LNCAP (cell line): ENCODE measurements at regions not wholly inside any gene's neighbourhood (a gene's known extent, or its start where the extent isn't known, plus 50 kb on each side); places are given as distances from the start of the nearest gene placed in this dataset.

Experiments used
- CTCF ChIP-seq: fragments of 450-650 bp; IDR thresholded peaks from 2 replicates; pipeline ENCODE4 v1.5.1; 2017; ENCODE audit warnings: mild to moderate bottlenecking

- no peak for TF ChIP-seq CTCF
These were observed 775.7 kb upstream of the SPRY2 start for GRCh38 chr13:81116461-81117282.

- no peak for TF ChIP-seq CTCF
These were observed 768.1 kb upstream of the SPRY2 start for GRCh38 chr13:81109026-81109425.

- no peak for TF ChIP-seq CTCF
These were observed 765.4 kb upstream of the SPRY2 start for GRCh38 chr13:81106348-81106747.

DNA sequence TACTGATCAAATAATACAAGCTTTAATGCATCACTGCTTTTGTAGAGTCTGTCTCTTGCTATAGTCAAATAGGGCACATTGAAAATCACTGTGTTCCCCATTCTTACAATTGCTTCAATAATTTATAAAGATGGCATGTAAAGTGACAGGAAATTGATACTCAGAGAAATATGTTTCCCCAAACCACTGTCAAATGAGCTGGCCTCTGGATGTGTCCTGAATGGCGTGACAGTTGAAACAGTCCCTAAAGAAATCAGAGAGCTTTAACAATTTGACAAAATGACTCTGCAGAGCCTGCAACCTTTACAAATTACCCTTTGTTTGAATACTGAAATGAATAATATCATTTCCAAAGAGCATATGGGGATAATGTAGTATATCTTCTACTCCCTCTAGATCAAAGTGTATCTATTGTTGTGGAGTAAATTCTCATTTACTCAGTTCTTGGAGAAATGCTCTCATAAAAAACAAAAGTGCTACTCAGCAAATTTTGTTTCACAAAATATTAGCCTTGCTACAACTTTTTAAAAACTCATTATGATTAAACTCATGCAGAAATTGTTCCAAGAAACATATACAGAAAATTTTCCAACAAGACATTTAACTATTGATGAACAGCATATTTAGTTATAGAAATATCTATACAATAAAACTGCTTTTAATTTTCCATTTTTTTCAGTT is 763.2 kb upstream of the SPRY2 start:
- no peak for TF ChIP-seq CTCF

DNA sequence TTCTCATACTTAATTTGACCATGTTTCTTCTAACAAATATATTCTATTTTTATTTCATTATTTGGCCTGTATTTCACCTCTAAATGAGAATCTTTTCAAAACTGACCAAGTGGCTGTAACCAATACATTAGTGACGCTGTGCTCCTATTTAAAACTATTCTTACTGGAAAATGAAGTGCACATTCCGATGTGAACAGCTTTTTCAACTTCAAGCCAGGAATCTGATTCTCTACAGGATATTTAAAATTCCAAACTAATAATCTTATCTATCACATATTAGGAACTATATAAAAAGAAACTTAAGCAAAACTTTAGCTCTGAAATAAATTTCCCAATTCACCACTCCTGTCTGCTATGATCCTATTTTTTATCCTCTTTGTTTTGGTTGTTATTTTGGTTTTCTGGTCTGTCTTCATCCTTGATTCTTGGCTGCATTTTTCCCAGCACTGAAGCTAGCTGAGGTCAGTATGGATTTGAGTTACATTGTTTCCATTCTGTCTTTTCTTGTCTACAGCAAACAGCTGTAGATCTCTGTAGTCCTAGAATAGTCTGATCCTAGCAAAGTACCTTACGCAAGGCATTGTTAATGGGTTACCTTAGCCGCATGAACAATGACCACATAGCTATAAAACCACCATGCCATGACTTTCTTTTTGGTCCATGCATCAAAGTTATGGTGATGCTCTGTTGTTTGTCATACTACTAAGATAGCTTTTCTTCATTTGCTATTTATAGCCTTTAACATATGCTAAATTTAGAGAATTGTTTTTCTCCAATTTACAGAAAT is 748.6 kb upstream of the SPRY2 start:
- no peak for TF ChIP-seq CTCF

- no peak for TF ChIP-seq CTCF
These were observed 740.1 kb upstream of the SPRY2 start for GRCh38 chr13:81080911-81081454.

- no peak for TF ChIP-seq CTCF
These were observed 737.1 kb upstream of the SPRY2 start for GRCh38 chr13:81078048-81078447.
